NCI-H2196 (cell line): ENCODE measurements at regions not wholly inside any gene's neighbourhood (a gene's known extent, or its start where the extent isn't known, plus 50 kb on each side); places are given as distances from the start of the nearest gene placed in this dataset.

ENCODE experiments used
- DNase-seq: peaks from one replicate; lab custom pipeline; 2025; ENCODE audit not compliant: unreplicated experiment; lab: John Stamatoyannopoulos, UW

DNA sequence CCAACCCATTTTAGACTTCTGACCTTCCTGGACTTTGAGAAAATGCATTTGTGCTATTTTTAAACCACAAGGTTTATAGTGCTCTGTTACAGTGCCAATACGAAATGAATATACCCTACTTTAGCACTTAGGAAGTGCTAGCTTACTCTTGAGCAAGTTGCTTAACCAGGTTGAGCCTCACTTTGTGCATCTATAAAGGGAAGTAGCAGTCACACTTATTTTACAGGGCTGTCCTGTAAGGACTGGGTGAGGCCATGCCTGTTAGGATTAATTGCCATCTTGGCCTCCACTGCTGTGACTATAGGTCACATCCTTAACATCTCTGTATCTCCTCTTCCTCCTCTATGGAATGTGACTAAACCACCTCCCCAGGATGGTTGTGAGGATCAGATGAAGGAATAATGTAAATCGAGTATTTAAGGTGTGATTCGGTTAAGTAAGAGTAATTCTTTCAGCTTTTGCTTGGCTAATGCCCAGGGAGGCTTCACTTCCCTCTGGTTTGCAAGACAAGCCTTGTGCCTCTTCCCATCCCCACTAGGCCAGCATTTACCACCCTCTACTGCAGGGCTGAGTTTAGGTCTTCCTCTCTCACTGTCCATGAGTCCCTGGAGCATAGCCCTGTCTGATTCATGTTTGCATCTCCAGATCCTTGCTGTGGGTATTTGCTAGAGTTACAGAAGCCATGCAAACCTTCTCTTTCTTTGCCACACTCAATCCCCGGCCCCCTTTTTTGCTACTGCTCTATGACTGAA, 341.2 kb downstream of the ZNF521 start:
- no peak for DNase-seq
